K562 (cell line): ENCODE measurements at regions not wholly inside any gene's neighbourhood (a gene's known extent, or its start where the extent isn't known, plus 50 kb on each side); places are given as distances from the start of the nearest gene placed in this dataset.

Experiments
- ATAC-seq: fragments of 200-7000 bp; cut with Tn5 transposase; 3 replicates; pipeline ENCODE4 v1.9.1; 2020; ENCODE audit warnings: moderate library complexity
- BruUV-seq: library from RNA; stranded (reverse); fragments of 400-500 nt; replicated peaks from 2 replicates; lab custom pipeline; 2021; lab: Mats Ljungman, UMichigan
- CTCF ChIA-PET: fragments of 300-600 bp; formaldehyde crosslinking; extraction: SDS; loops from one replicate; lab custom pipeline; 2021; ENCODE audit warnings: low intra/inter-chr PET ratio; lab: Yijun Ruan, JAX
- POLR2A ChIA-PET: fragments of 300-600, 350-650 bp; sonication (Branson Sonifier 250); formaldehyde crosslinking; extraction: SDS; loops from one replicate; lab custom pipeline; 2021; ENCODE audit warnings: antibody characterized with exemption, inconsistent platforms; lab: Yijun Ruan, JAX
- DNase-seq, 4 experiments: peaks; one replicate each; pipeline versions ENCODE4 v3.0.0 to v3.0.0-alpha.2; 2011 to 2018; ENCODE audit warnings: low spot score in 3 of 4, mixed read lengths in 3 of 4; ENCODE audit errors: extremely low read depth in 1 of 4
- FAIRE-seq: peaks from 2 replicates; lab custom pipeline; 2011; peaks lifted over from hg19 to GRCh38; lab: Jason Lieb, UNC
- H2AFZ ChIP-seq: 2 replicates; pipeline ENCODE4 v1.6.0; 2011; ENCODE audit warnings: low read depth, low read length, control low read depth, inconsistent platforms
- H3K27ac ChIP-seq: fragments of 200-600 bp; 3 replicates; pipeline ENCODE4 v1.8.0; 2011; ENCODE audit warnings: low read depth, mild to moderate bottlenecking, control low read depth, inconsistent platforms, low read length, moderate library complexity, mixed read lengths; ENCODE audit errors: extremely low read depth
- H3K27me3 ChIP-seq, 2 experiments: fragments of 300-600 bp in 1 of 2; 2 replicates in 1 of 2; 3 replicates in 1 of 2; pipeline versions ENCODE4 v1.6.0 to v1.8.0; 2011; ENCODE audit warnings: inconsistent platforms in 2 of 2, low read length in 2 of 2, mild to moderate bottlenecking in 1 of 2, mixed read lengths in 1 of 2, moderate library complexity in 1 of 2; ENCODE audit not compliant: control insufficient read depth in 2 of 2, insufficient read depth in 2 of 2
- H3K36me3 ChIP-seq: fragments of 300-600 bp; 3 replicates; pipeline ENCODE4 v1.8.0; 2011; ENCODE audit warnings: mild to moderate bottlenecking, low read length, inconsistent platforms; ENCODE audit not compliant: control insufficient read depth, insufficient read depth
- H3K4me1 ChIP-seq, 2 experiments: fragments of 200-600 bp in 1 of 2; replicated peaks in 1 of 2; 2 replicates in 1 of 2; 3 replicates in 1 of 2; pipeline versions ENCODE4 v1.5.1 to v1.8.0; 2011; ENCODE audit warnings: inconsistent platforms in 2 of 2, low read length in 2 of 2, mild to moderate bottlenecking in 1 of 2, mixed read lengths in 1 of 2, moderate library complexity in 1 of 2; ENCODE audit not compliant: control insufficient read depth in 2 of 2, insufficient read depth in 2 of 2
- H3K4me2 ChIP-seq: 2 replicates; pipeline ENCODE4 v1.6.1; 2011; ENCODE audit warnings: low read length, control low read depth, inconsistent platforms, mixed read lengths; ENCODE audit not compliant: insufficient read depth
- H3K4me3 ChIP-seq: fragments of 200-600 bp; sonication (generic), shearing (Covaris generic); 2 replicates; pipeline ENCODE4 v1.5.1; 2016; ENCODE audit warnings: control low read depth, inconsistent platforms
- H3K79me2 ChIP-seq: fragments of 200-600 bp; 3 replicates; pipeline ENCODE4 v1.8.0; 2011; ENCODE audit warnings: low read length, inconsistent platforms; ENCODE audit not compliant: control insufficient read depth, insufficient read depth
- H3K9ac ChIP-seq, 2 experiments: 2 replicates each; pipeline versions ENCODE4 v1.6.0 to v1.6.1; 2011; ENCODE audit warnings: low read depth in 2 of 2, low read length in 2 of 2, control low read depth in 1 of 2, inconsistent platforms in 1 of 2, mild to moderate bottlenecking in 1 of 2, mixed read lengths in 1 of 2; ENCODE audit not compliant: insufficient read depth in 1 of 2
- H3K9me1 ChIP-seq: one replicate; pipeline ENCODE4 v1.6.0; 2011; ENCODE audit warnings: inconsistent platforms, mild to moderate bottlenecking, low read length, moderate library complexity; ENCODE audit not compliant: control insufficient read depth, insufficient read depth
- H3K9me3 ChIP-seq: replicated peaks from 2 replicates; pipeline ENCODE4 v1.5.1; 2011; ENCODE audit warnings: low read depth, low read length, inconsistent platforms; ENCODE audit not compliant: control insufficient read depth, insufficient read depth
- H4K20me1 ChIP-seq: replicated peaks from 2 replicates; pipeline ENCODE4 v1.6.1; 2011; ENCODE audit warnings: low read length, inconsistent platforms, mixed read lengths; ENCODE audit not compliant: control insufficient read depth, insufficient read depth
- FOXJ3 ChIP-seq: sonication (generic); formaldehyde crosslinking; IDR thresholded peaks from 2 replicates; pipeline ENCODE4 v1.4.0; 2020; ENCODE audit warnings: mild to moderate bottlenecking, missing genetic modification reagents
- HSF4 ChIP-seq: fragments of 250-450 bp; sonication (Bioruptor Pico); IDR thresholded peaks from 2 replicates; pipeline ENCODE4 v2.1.2; 2022; ENCODE audit warnings: mild to moderate bottlenecking, moderate library complexity, borderline replicate concordance
- NCOA2 ChIP-seq, 2 experiments: fragments of 450-650 bp; IDR thresholded peaks; 2 replicates each; pipeline ENCODE4 v1.6.1; 2018; ENCODE audit warnings: mild to moderate bottlenecking in 2 of 2, moderate library complexity in 1 of 2; ENCODE audit not compliant: partially characterized antibody in 2 of 2
- NFIC ChIP-seq: fragments of 450-650 bp; IDR thresholded peaks from 2 replicates; pipeline ENCODE4 v1.6.1; 2017; ENCODE audit warnings: mild to moderate bottlenecking, inconsistent platforms
- NFIX ChIP-seq: fragments of 250-450 bp; sonication (Bioruptor Pico); IDR thresholded peaks from 2 replicates; pipeline ENCODE4 v1.4.0; 2020; ENCODE audit warnings: low read depth, mild to moderate bottlenecking, moderate library complexity
- RBM15 ChIP-seq: fragments of 200-400 bp; formaldehyde crosslinking; IDR thresholded peaks from 2 replicates; pipeline ENCODE4 v1.6.1; 2018; ENCODE audit warnings: mild to moderate bottlenecking, low read length, moderate library complexity; ENCODE audit not compliant: insufficient read depth
- RBM17 ChIP-seq: fragments of 200-400 bp; formaldehyde crosslinking; IDR thresholded peaks from 2 replicates; pipeline ENCODE4 v1.6.1; 2017; ENCODE audit warnings: low read depth, mild to moderate bottlenecking, low read length, borderline replicate concordance
- SUPT5H ChIP-seq: fragments of 450-650 bp; IDR thresholded peaks from 2 replicates; pipeline ENCODE4 v1.6.1; 2016
- TFAM ChIP-seq: fragments of 250-450 bp; sonication (Bioruptor Pico); conservative IDR thresholded peaks from 2 replicates; pipeline ENCODE4 v1.5.0; 2021; ENCODE audit warnings: mild to moderate bottlenecking, moderate library complexity
- ZNF140 ChIP-seq: fragments of 250-450 bp; sonication (Bioruptor Pico); IDR thresholded peaks from 2 replicates; pipeline ENCODE4 v1.8.0; 2021; ENCODE audit warnings: moderate library complexity, mild to moderate bottlenecking, inconsistent platforms
- WGBS: fragments of 100-300 bp; shearing (Covaris generic); methylation state at CpG from one replicate; pipeline ENCODE4 v1.1.6; 2016; ENCODE audit warnings: low coverage, mixed read lengths; ENCODE audit not compliant: insufficient coverage; ENCODE audit errors: missing lambda C conversion rate; 5-methylcytosine and 5-hydroxymethylcytosine counted together
- in situ Hi-C: fragments of 300-500 bp; cut with MboI; formaldehyde crosslinking; loops from 4 replicates; pipeline ENCODE4 v1.15.0; 2018; ENCODE audit warnings: inconsistent platforms, mixed read lengths
- intact Hi-C: fragments of 100-400 bp; cut with micrococcal nuclease; formaldehyde crosslinking; loops from 2 replicates; pipeline ENCODE4 v1.14.2; 2022
- TF ChIP-seq, protein P1 (sequence below): fragments of 450-650 bp; formaldehyde crosslinking; IDR thresholded peaks from 2 replicates; pipeline ENCODE4 v1.4.0; 2022; ENCODE audit warnings: missing genetic modification characterization
- TF ChIP-seq, protein P2 (sequence below): fragments of 450-650 bp; IDR thresholded peaks from one replicate; pipeline ENCODE4 v1.6.1; 2018; ENCODE audit warnings: mild to moderate bottlenecking, moderate library complexity; ENCODE audit not compliant: partially characterized antibody

DNA sequence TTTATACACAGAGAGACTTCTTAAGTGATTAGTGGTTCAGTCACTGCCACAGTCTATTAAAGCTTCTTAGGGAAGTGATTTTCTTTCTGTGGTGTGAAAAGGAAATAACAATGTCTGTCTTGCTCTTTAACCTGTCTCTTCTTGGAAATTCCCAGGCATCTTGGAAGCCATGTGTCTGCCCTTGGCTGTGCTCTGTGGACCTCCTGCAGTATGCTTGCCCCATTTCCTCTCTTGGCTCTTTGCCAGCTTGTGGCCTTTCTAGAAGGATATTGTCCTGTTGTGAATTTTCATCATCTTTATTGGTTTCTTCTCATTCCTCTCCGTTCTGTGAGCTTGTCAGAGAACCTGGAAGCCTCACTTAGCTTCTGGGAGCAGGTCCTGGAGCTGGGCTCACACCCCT lies 338.4 kb upstream of the C2CD4B start:
- Histone ChIP-seq H3K4me2 (no peak overlapping the region), H3K9me3 (no peaks in the 10 kb centered on the region), H3K27ac (no peak overlapping the region), H3K79me2 (no peaks in the 10 kb centered on the region), H3K4me1 (no peaks in the 10 kb centered on the region), H3K27me3 (peaks cover 0 to 4% of the 10 kb centered on the region in 2 experiments; a peak in 4 of 5 replicates), H2AFZ (no peak overlapping the region), H3K9ac (no peak overlapping the region), H3K9me1 (no peaks in the 10 kb centered on the region)
- CTCF ChIA-PET = no interaction called here
- POLR2A ChIA-PET = interaction anchor here (0.6 kb wide), 1 partner anchor 35 kb away, joined by 3 read pairs; no protein-coding TSS in a partner anchor
- in situ Hi-C loops = no loop called here
- no TSS peak for BruUV-seq
- TF ChIP-seq SUPT5H (no peak), FOXJ3 (no peak), RBM17 (no peak), ZNF140 (CRISPR knock-in tag) (no peak), TFAM (CRISPR knock-in tag) (no peak), NCOA2 (IDR thresholded peaks at IDR 0.05; ENCODE audit: partially characterized antibody in 2 of 2) (no peak), RBM15 (no peak), HSF4 (CRISPR knock-in tag) (no peak), NFIX (CRISPR knock-in tag) (peak; percentile 40), NFIC (peak; percentile 83)
- TF ChIP-seq, protein P1, sequence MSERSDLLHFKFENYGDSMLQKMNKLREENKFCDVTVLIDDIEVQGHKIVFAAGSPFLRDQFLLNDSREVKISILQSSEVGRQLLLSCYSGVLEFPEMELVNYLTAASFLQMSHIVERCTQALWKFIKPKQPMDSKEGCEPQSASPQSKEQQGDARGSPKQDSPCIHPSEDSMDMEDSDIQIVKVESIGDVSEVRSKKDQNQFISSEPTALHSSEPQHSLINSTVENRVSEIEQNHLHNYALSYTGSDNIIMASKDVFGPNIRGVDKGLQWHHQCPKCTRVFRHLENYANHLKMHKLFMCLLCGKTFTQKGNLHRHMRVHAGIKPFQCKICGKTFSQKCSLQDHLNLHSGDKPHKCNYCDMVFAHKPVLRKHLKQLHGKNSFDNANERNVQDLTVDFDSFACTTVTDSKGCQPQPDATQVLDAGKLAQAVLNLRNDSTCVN (CRISPR knock-in tag) = no peak
- TF ChIP-seq, protein P2, sequence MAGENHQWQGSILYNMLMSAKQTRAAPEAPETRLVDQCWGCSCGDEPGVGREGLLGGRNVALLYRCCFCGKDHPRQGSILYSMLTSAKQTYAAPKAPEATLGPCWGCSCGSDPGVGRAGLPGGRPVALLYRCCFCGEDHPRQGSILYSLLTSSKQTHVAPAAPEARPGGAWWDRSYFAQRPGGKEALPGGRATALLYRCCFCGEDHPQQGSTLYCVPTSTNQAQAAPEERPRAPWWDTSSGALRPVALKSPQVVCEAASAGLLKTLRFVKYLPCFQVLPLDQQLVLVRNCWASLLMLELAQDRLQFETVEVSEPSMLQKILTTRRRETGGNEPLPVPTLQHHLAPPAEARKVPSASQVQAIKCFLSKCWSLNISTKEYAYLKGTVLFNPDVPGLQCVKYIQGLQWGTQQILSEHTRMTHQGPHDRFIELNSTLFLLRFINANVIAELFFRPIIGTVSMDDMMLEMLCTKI = no peak
- TF ChIP-seq, all 486 proteins: peak for 2
- DNase-seq (peak in 1 of 4 experiments; percentile 2), FAIRE-seq (no peak), ATAC-seq (no peak)
- intact Hi-C loops = no loop called here
- 0% methylated on average over 1 of the region's 1 CpG for WGBS
- Histone ChIP-seq H3K4me3 (no peak overlapping the region), H3K36me3 (no peaks in the 10 kb centered on the region), H4K20me1 (no peaks in the 10 kb centered on the region; the same call in 1 of the 2 replicates)
